ENCODE measurements at regions not wholly inside any gene's neighbourhood (a gene's known extent, or its start where the extent isn't known, plus 50 kb on each side); places are given as distances from the start of the nearest gene placed in this dataset.

DNA sequence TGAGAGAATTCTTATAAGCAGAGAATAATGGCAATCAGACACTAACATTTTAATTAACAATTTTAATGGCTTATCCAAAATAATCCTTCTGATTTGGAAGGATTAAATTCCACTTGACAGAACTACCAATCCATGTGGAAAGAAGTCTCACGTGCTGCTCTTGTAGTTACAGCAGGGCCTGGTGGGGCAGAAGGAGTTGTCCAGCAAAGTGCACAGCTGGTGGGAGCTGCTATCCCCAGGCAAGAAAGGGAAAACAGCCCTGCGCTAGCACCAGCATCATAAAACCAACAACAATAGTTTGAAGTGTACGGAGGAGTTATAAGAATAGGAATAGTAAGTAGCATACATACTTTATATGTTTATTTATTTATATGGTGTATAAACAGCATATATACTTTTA is 127.4 kb upstream of the TRIM2 start:
- Histone ChIP-seq H3K36me3 (no peaks in the 10 kb centered on the region), H3K27me3 (no peaks in the 10 kb centered on the region), H3K4me1 (no peaks in the 10 kb centered on the region), H3K9me3 (no peaks in the 10 kb centered on the region), H3K27ac (no peak overlapping the region), H3K4me3 (no peak overlapping the region)
- TF ChIP-seq EP300 (IDR thresholded peaks at IDR 0.05) (no peak), POLR2A (IDR thresholded peaks at IDR 0.05) (no peak), POLR2AphosphoS5 (IDR thresholded peaks at IDR 0.05) (no peak)
- TF ChIP-seq, protein P1, sequence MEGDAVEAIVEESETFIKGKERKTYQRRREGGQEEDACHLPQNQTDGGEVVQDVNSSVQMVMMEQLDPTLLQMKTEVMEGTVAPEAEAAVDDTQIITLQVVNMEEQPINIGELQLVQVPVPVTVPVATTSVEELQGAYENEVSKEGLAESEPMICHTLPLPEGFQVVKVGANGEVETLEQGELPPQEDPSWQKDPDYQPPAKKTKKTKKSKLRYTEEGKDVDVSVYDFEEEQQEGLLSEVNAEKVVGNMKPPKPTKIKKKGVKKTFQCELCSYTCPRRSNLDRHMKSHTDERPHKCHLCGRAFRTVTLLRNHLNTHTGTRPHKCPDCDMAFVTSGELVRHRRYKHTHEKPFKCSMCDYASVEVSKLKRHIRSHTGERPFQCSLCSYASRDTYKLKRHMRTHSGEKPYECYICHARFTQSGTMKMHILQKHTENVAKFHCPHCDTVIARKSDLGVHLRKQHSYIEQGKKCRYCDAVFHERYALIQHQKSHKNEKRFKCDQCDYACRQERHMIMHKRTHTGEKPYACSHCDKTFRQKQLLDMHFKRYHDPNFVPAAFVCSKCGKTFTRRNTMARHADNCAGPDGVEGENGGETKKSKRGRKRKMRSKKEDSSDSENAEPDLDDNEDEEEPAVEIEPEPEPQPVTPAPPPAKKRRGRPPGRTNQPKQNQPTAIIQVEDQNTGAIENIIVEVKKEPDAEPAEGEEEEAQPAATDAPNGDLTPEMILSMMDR (IDR thresholded peaks at IDR 0.05), result no peak
- intact Hi-C loops (cut with DNase I), result no loop called here
- DNase-seq, result no peak
- WGBS, 2 donors, result 90 to 92% methylated on average over 3 of the region's 3 CpGs

DNA sequence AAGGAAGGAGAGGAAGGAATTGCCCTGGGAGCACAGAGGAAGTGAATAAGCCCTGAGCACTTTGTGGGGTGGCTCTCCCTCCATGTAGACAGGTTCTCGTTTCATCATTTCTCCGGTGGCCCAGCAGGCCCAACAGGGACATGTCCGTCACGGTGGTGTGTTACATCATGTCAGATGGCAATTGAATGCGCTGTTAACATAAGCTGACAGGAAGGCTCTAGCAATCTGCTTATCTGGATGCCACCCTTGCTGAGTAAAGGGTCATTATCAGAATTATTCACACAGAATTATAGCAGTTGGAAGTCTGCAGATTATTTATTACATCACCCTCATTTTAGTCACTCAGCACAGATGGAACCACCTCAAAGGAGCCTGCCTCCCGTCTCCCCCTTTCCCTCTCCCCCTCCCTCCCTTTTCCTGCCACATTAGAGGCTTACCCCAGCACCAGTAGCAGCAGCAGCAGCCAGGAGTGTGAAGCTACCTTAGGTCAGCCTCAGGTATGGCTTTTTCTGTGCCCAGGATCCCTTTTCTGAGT is 124.3 kb upstream of the TRIM2 start:
- Histone ChIP-seq H3K36me3 (no peaks in the 10 kb centered on the region), H3K27ac (no peak overlapping the region), H3K4me3 (no peak overlapping the region), H3K4me1 (peaks cover 0 to 7% (median 2%) of the 10 kb centered on the region in 4 donors), H3K9me3 (no peaks in the 10 kb centered on the region), H3K27me3 (no peaks in the 10 kb centered on the region)
- TF ChIP-seq, protein P1 (IDR thresholded peaks at IDR 0.05), result no peak
- no peak for TF ChIP-seq POLR2AphosphoS5 (IDR thresholded peaks at IDR 0.05)
- TF ChIP-seq EP300 (IDR thresholded peaks at IDR 0.05), result no peak
- TF ChIP-seq POLR2A (IDR thresholded peaks at IDR 0.05), result no peak
- WGBS, 2 donors, result 66 to 86% methylated on average over 6 of the region's 6 CpGs
- DNase-seq, result no peak
- intact Hi-C loops (cut with DNase I), result no loop called here

DNA sequence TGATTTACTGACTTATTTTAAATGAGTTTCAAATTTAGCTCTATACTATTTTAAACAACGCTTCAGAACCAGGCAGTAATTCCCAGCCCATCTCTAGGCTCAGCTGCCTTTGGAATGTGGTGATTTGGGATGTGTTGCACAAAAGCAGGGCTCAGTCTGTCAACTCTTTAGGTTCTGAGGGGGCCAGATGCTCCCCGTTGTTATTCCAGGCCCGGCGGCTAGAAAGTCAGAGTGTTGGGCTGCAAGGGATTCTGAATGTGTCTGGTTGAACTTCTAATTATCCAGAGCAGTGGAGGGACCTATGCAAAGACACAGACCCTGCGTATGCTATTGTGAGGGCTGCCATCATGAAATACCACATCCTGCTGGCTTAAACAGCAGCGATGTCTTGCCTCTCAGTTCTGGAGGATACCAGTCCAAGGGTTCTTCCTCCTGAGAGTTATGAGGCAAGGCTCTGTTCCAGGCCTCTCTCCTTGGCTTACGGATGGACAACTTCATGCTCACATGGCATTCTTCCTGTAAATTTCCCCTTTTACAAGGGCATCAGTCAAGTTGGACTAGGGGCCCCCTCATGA is 123.2 kb upstream of the TRIM2 start:
- no peak for TF ChIP-seq POLR2A (IDR thresholded peaks at IDR 0.05)
- TF ChIP-seq, protein P1 (IDR thresholded peaks at IDR 0.05), result no peak

DNA sequence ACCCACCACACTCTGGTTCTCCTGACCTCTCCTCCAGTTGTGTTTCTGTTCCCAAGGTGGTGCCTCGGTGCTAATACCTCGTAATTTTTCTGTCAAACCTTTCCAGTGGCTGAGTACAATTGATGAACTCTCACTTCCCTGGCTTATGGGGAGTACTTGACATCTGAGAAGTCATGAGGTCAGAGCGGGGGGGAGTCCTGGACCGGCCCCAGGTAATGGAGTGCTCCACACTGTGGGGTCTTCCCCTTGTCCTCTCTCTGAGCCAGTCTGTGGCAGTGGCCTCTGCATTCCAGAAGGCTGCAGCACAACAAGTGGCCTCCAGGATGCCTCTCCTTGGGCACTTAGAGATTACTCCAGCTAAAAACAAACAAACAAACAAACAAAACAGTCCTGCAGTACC is 122.5 kb upstream of the TRIM2 start:
- Histone ChIP-seq H3K27me3 (no peaks in the 10 kb centered on the region), H3K4me1 (peaks cover 0 to 10% (median 3%) of the 10 kb centered on the region in 4 donors), H3K9me3 (no peaks in the 10 kb centered on the region), H3K36me3 (no peaks in the 10 kb centered on the region), H3K4me3 (no peak overlapping the region), H3K27ac (no peak overlapping the region)
- WGBS, 2 donors, result 82 to 85% methylated on average over 4 of the region's 4 CpGs
- intact Hi-C loops (cut with DNase I), result no loop called here
- TF ChIP-seq, protein P1 (IDR thresholded peaks at IDR 0.05), result no peak
- TF ChIP-seq POLR2A (IDR thresholded peaks at IDR 0.05) (no peak), POLR2AphosphoS5 (IDR thresholded peaks at IDR 0.05) (no peak), EP300 (IDR thresholded peaks at IDR 0.05) (no peak)
- DNase-seq, result no peak

More for the DNA sequence above, 123.2 kb upstream of the TRIM2 start:
- Histone ChIP-seq H3K4me3 (no peak overlapping the region), H3K36me3 (no peaks in the 10 kb centered on the region), H3K9me3 (no peaks in the 10 kb centered on the region), H3K27me3 (no peaks in the 10 kb centered on the region), H3K4me1 (peaks cover 0 to 10% (median 3%) of the 10 kb centered on the region in 4 donors), H3K27ac (no peak overlapping the region)
- 83 to 89% methylated on average over 7 of the region's 7 CpGs for WGBS, 2 donors
- intact Hi-C loops (cut with DNase I), result no loop called here
- no peak for DNase-seq
